ENCODE measurements at regions not wholly inside any gene's neighbourhood (a gene's known extent, or its start where the extent isn't known, plus 50 kb on each side); places are given as distances from the start of the nearest gene placed in this dataset.
"Not testable (repeated sequence)": the region's sequence is repeated elsewhere in the genome, so short reads cannot be mapped to it uniquely, and the experiment has no call there.

DNA sequence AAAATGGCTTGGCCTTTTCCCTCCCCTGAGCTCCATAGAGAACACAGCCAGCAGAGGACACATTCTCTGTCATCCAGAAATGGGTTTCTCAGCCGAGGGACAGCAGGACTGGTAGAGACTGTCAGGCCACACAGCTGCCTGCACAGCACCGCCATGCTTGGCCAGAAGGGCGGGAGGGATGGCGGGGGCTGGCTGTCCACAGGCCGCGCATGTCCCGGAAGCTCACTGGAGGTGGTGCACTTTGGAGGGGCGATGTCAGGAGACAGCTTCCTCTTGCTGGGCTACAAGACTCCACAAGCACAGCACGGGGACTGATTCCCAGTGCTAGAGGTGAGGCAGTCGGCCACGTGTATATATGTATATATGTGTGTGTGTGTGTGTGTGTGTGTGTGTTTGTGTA lies 125.3 kb downstream of the GOLGA6L4 start:
- H3K9me3 ChIP-seq; H3K4me1 ChIP-seq; H3K4me3 ChIP-seq; H3K27ac ChIP-seq; H3K27me3 ChIP-seq; intact Hi-C loops (cut with DNase I); DNase-seq; H3K36me3 ChIP-seq: not testable (repeated sequence)
- WGBS, 2 donors, result 67 to 71% methylated on average over 3 of the region's 11 CpGs

DNA sequence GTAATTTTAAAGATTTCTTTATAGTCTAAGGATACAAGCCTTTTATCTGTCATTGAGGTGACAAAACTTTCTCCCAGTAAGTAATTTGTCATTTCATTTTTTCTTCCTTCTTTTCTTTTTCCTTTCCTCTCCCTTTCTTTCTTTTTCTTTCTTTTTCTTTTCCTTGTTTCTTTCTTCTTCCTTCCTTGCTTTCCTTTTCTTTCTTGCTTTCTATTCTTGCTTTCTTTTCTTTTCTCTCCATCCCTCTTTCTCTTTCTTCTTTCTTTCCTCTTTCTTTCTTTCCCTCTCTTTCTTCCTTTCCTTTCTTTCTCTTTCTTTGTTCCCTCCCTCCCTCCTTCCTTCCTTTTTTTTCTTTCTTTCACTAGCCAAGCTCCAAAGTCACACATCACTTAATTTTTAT lies 148.8 kb downstream of the GOLGA6L4 start:
- H3K36me3 ChIP-seq; H3K4me3 ChIP-seq; H3K4me1 ChIP-seq; H3K27me3 ChIP-seq; H3K27ac ChIP-seq; DNase-seq; intact Hi-C loops (cut with DNase I); H3K9me3 ChIP-seq: not testable (repeated sequence)

DNA sequence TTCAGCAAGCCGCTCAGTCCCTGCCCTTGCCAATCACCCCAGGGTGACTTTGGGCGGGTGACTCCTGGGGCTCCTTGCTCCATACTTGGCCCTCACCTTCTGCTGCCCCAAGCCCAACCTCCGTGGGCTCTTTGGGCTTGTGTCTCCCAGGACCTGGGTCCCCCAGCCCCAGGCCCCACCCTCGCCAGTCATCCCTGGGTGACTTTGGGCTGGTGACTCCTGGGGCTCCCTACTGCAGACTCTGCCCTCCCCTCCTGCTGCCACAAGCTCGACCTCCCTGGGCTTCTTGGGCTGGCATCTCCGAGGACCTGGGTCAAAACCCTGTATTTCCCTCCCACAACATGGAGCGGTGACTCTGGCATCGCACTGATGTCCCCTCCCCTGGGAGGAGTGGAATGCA lies 151.5 kb downstream of the GOLGA6L4 start:
- intact Hi-C loops (cut with DNase I), result no loop called here
- no peak for DNase-seq

DNA sequence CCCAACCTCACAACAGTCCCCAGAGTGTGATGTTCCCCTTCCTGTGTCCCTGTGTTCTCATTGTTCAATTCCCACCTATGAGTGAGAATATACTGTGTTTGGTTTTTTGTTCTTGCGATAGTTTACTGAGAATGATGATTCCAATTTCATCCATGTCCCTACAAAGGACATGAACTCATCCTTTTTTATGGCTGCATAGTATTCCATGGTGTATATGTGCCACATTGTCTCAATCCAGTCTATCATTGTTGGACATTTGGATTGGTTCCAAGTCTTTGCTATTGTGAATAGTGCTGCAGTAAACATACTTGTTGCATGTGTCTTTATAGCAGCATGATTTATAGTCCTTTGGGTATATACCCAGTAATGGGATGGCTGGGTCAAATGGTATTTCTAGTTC lies 152.6 kb downstream of the GOLGA6L4 start:
- intact Hi-C loops (cut with DNase I); DNase-seq: not testable (repeated sequence)
- 95% methylated on average over 1 of the region's 1 CpG for WGBS, 2 donors

More for the DNA sequence above, 151.5 kb downstream of the GOLGA6L4 start:
- no peak overlapping the region for H3K27ac ChIP-seq
- H3K27me3 ChIP-seq, result no peaks in the 10 kb centered on the region
- TF ChIP-seq EP300 (IDR thresholded peaks at IDR 0.05), result no peak
- TF ChIP-seq, protein P1, sequence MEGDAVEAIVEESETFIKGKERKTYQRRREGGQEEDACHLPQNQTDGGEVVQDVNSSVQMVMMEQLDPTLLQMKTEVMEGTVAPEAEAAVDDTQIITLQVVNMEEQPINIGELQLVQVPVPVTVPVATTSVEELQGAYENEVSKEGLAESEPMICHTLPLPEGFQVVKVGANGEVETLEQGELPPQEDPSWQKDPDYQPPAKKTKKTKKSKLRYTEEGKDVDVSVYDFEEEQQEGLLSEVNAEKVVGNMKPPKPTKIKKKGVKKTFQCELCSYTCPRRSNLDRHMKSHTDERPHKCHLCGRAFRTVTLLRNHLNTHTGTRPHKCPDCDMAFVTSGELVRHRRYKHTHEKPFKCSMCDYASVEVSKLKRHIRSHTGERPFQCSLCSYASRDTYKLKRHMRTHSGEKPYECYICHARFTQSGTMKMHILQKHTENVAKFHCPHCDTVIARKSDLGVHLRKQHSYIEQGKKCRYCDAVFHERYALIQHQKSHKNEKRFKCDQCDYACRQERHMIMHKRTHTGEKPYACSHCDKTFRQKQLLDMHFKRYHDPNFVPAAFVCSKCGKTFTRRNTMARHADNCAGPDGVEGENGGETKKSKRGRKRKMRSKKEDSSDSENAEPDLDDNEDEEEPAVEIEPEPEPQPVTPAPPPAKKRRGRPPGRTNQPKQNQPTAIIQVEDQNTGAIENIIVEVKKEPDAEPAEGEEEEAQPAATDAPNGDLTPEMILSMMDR (IDR thresholded peaks at IDR 0.05), result no peak
- no peak for TF ChIP-seq POLR2A (IDR thresholded peaks at IDR 0.05)
- no peak for TF ChIP-seq POLR2AphosphoS5 (IDR thresholded peaks at IDR 0.05)
- H3K4me3 ChIP-seq, result no peak overlapping the region
- WGBS, 2 donors, result 70 to 72% methylated on average over 8 of the region's 8 CpGs
- no peaks in the 10 kb centered on the region for H3K4me1 ChIP-seq
- no peaks in the 10 kb centered on the region for H3K36me3 ChIP-seq
- H3K9me3 ChIP-seq, result no peaks in the 10 kb centered on the region

DNA sequence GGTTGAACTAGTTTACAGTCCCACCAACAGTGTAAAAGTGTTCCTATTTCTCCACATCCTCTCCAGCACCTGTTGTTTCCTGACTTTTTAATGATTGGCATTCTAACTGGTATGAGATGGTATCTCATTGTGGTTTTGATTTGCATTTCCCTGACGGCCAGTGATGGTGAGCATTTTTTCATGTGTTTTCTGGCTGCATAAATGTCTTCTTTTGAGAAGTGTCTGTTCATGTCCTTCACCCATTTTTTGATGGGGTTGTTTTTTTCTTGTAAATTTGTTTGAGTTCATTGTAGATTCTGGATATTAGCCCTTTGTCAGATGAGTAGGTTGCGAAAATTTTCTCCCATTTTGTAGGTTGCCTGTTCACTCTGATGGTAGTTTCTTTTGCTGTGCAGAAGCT lies 153.1 kb downstream of the GOLGA6L4 start:
- H3K36me3 ChIP-seq; DNase-seq; H3K27ac ChIP-seq; H3K9me3 ChIP-seq; H3K4me3 ChIP-seq; H3K4me1 ChIP-seq; intact Hi-C loops (cut with DNase I); H3K27me3 ChIP-seq: not testable (repeated sequence)
- 35 to 71% methylated on average over 1 of the region's 2 CpGs for WGBS, 2 donors

More for the DNA sequence above, 152.6 kb downstream of the GOLGA6L4 start:
- not testable (repeated sequence) for H3K4me3 ChIP-seq, H3K9me3 ChIP-seq, H3K27ac ChIP-seq, H3K36me3 ChIP-seq, H3K27me3 ChIP-seq, H3K4me1 ChIP-seq

DNA sequence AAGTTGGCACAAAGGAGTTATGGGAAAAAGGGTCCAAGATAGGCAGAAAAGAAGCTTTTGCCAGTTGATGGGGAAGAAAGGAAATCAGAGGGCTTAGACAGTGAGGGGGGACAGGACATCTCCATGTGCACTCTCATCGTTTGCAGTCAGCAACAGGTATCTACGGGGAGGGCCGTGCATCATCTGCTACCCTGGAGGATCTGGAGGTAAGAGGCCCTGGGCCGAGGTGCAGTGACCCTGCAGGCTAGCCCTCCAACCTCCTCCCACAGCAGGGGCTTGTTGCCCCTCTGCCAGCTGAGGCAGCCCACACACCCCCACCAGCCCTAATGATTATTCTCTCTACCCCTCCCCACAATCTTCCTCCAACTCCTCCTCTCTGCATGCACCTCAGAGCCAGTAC lies 154.8 kb downstream of the GOLGA6L4 start:
- H3K27ac ChIP-seq; intact Hi-C loops (cut with DNase I); DNase-seq; H3K4me1 ChIP-seq; H3K27me3 ChIP-seq; H3K36me3 ChIP-seq; H3K4me3 ChIP-seq; H3K9me3 ChIP-seq: not testable (repeated sequence)
- 65 to 73% methylated on average over 4 of the region's 4 CpGs for WGBS, 2 donors

DNA sequence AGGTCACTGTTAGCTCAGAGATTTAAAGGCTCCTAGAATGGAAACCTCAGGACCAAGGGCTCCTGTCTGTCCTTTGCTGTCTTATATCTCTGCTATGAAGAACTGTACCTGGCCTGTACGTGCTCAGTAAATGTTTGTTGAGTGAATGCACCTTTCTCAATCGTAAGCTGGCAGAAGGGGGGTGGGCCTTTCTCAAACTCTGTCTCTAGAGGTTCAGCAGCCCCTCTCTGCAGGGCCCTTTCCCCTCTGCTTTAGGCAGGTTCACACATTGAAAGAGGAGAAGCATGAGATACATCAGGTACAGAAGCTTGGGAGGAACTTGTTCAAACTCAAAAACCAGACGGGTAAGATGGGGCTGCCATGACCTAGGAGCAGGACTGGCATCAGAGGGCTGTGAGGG lies 155.6 kb downstream of the GOLGA6L4 start:
- Histone ChIP-seq H3K27me3 (no peaks in the 10 kb centered on the region), H3K36me3 (no peaks in the 10 kb centered on the region), H3K4me3 (no peak overlapping the region), H3K27ac (no peak overlapping the region), H3K9me3 (no peaks in the 10 kb centered on the region), H3K4me1 (no peaks in the 10 kb centered on the region)
- intact Hi-C loops (cut with DNase I), result no loop called here
- DNase-seq, result no peak
- TF ChIP-seq POLR2A (IDR thresholded peaks at IDR 0.05), result no peak
- no peak for TF ChIP-seq POLR2AphosphoS5 (IDR thresholded peaks at IDR 0.05)
- no peak for TF ChIP-seq EP300 (IDR thresholded peaks at IDR 0.05)
- TF ChIP-seq, protein P1 (IDR thresholded peaks at IDR 0.05), result no peak
- 73 to 81% methylated on average over 3 of the region's 3 CpGs for WGBS, 2 donors

DNA sequence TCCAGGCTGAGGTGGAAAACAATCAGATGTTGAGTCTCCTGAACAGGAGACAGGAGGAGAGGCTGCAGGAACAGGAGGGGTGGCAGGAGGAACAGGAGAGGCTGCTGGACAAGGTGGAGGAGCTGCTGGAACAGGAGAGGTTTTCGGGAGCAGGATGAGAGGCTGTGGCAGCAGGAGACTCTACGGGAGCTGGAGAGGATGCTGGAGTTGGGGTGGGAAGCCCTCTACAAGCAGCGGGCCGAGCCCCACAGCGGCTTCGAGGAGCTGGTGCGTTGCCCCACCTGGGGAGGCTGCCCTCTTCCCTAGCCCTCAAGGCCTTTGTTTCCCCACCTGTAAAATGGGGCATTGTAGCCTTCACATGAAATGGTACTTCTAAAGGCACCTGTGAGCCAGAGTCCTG lies 156.4 kb downstream of the GOLGA6L4 start:
- intact Hi-C loops (cut with DNase I); H3K4me1 ChIP-seq; H3K27ac ChIP-seq; H3K27me3 ChIP-seq; H3K36me3 ChIP-seq; DNase-seq; H3K9me3 ChIP-seq; H3K4me3 ChIP-seq: not testable (repeated sequence)
- WGBS, 2 donors, result 91 to 98% methylated on average over 7 of the region's 7 CpGs

DNA sequence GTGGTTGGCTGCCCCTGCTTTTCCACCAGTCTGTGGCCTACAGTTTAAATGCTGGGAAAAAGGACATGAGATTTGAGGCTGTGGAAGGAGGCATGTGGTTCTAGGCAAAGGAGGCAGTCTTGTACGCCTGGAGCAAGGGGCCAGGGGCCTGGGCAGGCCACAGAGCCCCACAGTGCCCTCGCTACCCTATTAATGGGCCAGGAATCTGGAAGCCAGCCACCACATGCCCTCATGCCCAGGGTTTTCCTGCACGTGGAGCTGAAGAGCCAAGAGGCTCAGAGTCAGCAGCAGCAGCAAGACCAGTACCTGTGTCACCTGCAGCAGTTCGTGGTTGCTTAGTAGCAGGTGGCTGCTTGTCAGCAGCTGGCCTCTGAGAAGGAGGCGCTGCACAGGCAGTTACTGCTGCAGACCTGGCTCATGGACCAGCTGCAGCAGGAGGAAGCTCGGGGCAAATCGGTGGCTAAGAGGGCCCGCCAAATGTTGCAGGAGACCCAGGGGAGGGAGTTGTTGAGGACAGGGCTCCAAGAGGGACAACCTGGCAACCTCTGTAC lies 157.9 kb downstream of the GOLGA6L4 start:
- H3K9me3 ChIP-seq; H3K27ac ChIP-seq; H3K27me3 ChIP-seq; H3K36me3 ChIP-seq; H3K4me3 ChIP-seq; H3K4me1 ChIP-seq; DNase-seq; intact Hi-C loops (cut with DNase I): not testable (repeated sequence)
- 28 to 55% methylated on average over 8 of the region's 8 CpGs for WGBS, 2 donors

DNA sequence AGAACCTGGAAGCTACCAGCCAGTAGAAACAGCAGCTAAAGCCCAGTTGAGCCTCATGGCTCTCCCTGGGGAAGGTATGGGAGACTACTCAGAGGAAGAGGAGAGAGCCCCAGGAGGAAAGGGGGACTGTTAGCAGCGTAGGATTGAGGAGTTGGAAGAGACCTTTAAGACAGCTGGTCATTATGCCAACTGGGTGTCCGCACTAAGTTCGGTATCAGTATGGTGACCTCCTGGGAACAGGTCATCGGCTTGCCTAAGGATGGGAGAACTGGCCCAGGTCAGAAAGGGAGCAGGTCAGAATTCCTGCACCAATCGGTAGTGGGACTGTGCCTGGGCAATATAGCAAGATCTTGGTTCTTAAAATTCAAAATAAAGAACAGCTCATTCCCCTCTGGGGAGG lies 158.4 kb downstream of the GOLGA6L4 start:
- intact Hi-C loops (cut with DNase I); H3K4me1 ChIP-seq; H3K36me3 ChIP-seq; DNase-seq; H3K9me3 ChIP-seq; H3K27ac ChIP-seq; H3K27me3 ChIP-seq; H3K4me3 ChIP-seq: not testable (repeated sequence)
- WGBS, 2 donors, result 89 to 90% methylated on average over 4 to 5 of the region's 5 CpGs

DNA sequence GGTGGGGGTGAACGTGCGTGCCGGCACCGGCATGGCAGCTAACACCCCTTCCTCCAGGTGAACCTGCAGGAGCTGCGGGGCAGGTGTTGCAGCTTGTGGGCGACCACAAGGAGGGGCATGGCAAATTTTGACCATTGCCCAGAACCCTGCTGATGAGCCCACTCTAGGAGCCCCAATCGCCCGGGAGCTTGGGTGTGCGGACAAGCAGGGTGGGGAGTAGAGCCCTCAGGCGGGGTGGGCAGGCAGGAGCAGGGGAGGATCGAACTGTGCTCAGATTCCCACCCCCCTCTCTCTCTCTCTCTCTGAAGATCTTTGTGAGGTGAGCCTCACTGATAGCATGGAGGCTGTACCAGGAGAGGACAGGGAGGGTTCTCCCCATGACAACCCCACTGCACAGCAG lies 159.8 kb downstream of the GOLGA6L4 start:
- H3K27ac ChIP-seq; H3K4me1 ChIP-seq; H3K36me3 ChIP-seq; H3K4me3 ChIP-seq; DNase-seq; intact Hi-C loops (cut with DNase I); H3K27me3 ChIP-seq; H3K9me3 ChIP-seq: not testable (repeated sequence)
- 77 to 81% methylated on average over 11 of the region's 11 CpGs for WGBS, 2 donors

Measured in sigmoid colon (tissue), 6 donors.